ENCODE measurements at regions not wholly inside any gene's neighbourhood (a gene's known extent, or its start where the extent isn't known, plus 50 kb on each side); places are given as distances from the start of the nearest gene placed in this dataset.

DNA sequence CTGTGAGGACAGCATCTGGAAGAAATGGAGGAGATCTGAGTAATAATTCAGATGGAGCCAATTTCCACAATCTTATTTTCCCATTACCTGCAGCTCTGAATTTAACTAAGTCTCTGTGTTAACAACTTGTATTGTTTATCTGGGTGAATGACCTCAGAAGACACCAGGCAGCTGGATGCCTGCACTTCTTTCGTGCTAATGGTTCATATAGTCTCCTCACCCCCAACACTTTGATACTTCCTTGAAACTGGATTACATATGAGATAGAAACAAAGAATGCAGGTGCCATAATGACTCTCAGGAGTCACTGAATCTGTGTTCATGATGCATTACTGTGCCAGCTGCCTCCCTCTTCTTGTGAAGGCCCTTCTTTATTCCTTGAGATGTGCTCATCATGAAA lies 125.6 kb upstream of the VPREB1 start:
- TF ChIP-seq, protein P1, sequence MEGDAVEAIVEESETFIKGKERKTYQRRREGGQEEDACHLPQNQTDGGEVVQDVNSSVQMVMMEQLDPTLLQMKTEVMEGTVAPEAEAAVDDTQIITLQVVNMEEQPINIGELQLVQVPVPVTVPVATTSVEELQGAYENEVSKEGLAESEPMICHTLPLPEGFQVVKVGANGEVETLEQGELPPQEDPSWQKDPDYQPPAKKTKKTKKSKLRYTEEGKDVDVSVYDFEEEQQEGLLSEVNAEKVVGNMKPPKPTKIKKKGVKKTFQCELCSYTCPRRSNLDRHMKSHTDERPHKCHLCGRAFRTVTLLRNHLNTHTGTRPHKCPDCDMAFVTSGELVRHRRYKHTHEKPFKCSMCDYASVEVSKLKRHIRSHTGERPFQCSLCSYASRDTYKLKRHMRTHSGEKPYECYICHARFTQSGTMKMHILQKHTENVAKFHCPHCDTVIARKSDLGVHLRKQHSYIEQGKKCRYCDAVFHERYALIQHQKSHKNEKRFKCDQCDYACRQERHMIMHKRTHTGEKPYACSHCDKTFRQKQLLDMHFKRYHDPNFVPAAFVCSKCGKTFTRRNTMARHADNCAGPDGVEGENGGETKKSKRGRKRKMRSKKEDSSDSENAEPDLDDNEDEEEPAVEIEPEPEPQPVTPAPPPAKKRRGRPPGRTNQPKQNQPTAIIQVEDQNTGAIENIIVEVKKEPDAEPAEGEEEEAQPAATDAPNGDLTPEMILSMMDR (IDR thresholded peaks at IDR 0.05): no peak
- TF ChIP-seq POLR2A (IDR thresholded peaks at IDR 0.05): no peak
